ENCODE measurements at regions not wholly inside any gene's neighbourhood (a gene's known extent, or its start where the extent isn't known, plus 50 kb on each side); places are given as distances from the start of the nearest gene placed in this dataset.
"Not testable (repeated sequence)": the region's sequence is repeated elsewhere in the genome, so short reads cannot be mapped to it uniquely, and the experiment has no call there.

- Mint-ChIP-seq H3K9me3 (no peaks in the 10 kb centered on the region), H3K36me3 (ENCODE audit: low read depth) (no peaks in the 10 kb centered on the region), H3K27ac (no peak overlapping the region), H3K4me3 (no peak overlapping the region), H3K27me3 (no peaks in the 10 kb centered on the region), H3K4me1 (no peaks in the 10 kb centered on the region)
- no peak for ATAC-seq (replicated peaks)
These were observed 253.0 kb upstream of the FGF13 start for GRCh38 chrX:138964501-138964900.

GRCh38 chrX:138962419-138962818, 250.9 kb upstream of the FGF13 start:
- not testable (repeated sequence) for ATAC-seq (replicated peaks); H3K27ac Mint-ChIP-seq; H3K36me3 Mint-ChIP-seq (ENCODE audit: low read depth); H3K27me3 Mint-ChIP-seq; H3K9me3 Mint-ChIP-seq; H3K4me1 Mint-ChIP-seq; H3K4me3 Mint-ChIP-seq

GRCh38 chrX:138954976-138955375, 243.5 kb upstream of the FGF13 start:
- Mint-ChIP-seq H3K4me1 (no peaks in the 10 kb centered on the region), H3K27me3 (no peaks in the 10 kb centered on the region), H3K27ac (no peak overlapping the region), H3K36me3 (ENCODE audit: low read depth) (no peaks in the 10 kb centered on the region), H3K4me3 (no peak overlapping the region), H3K9me3 (peaks cover 3% of the 10 kb centered on the region)
- ATAC-seq (replicated peaks), result no peak

GRCh38 chrX:138946926-138947325, 235.4 kb upstream of the FGF13 start:
- no peaks in the 10 kb centered on the region for H3K27me3 Mint-ChIP-seq
- H3K36me3 Mint-ChIP-seq (ENCODE audit: low read depth), result no peaks in the 10 kb centered on the region
- H3K4me3 Mint-ChIP-seq, result no peak overlapping the region
- H3K4me1 Mint-ChIP-seq, result no peaks in the 10 kb centered on the region
- no peaks in the 10 kb centered on the region for H3K9me3 Mint-ChIP-seq
- H3K27ac Mint-ChIP-seq, result no peak overlapping the region
- ATAC-seq (replicated peaks), result no peak

GRCh38 chrX:138945219-138945618, 233.7 kb upstream of the FGF13 start:
- H3K4me3 Mint-ChIP-seq, result no peak overlapping the region

GRCh38 chrX:138939038-138939437, 227.5 kb upstream of the FGF13 start:
- H3K4me1 Mint-ChIP-seq, result no peaks in the 10 kb centered on the region
- H3K27me3 Mint-ChIP-seq, result no peaks in the 10 kb centered on the region
- H3K36me3 Mint-ChIP-seq (ENCODE audit: low read depth), result no peaks in the 10 kb centered on the region
- no peaks in the 10 kb centered on the region for H3K9me3 Mint-ChIP-seq
- no peak for ATAC-seq (replicated peaks)
- H3K27ac Mint-ChIP-seq, result no peak overlapping the region
- no peak overlapping the region for H3K4me3 Mint-ChIP-seq

More at GRCh38 chrX:138945219-138945618, 233.7 kb upstream of the FGF13 start:
- H3K4me1 Mint-ChIP-seq, result no peaks in the 10 kb centered on the region
- H3K27ac Mint-ChIP-seq, result no peak overlapping the region
- no peaks in the 10 kb centered on the region for H3K9me3 Mint-ChIP-seq
- ATAC-seq (replicated peaks), result no peak
- H3K36me3 Mint-ChIP-seq (ENCODE audit: low read depth), result no peaks in the 10 kb centered on the region
- no peaks in the 10 kb centered on the region for H3K27me3 Mint-ChIP-seq

- Mint-ChIP-seq H3K27me3 (no peaks in the 10 kb centered on the region), H3K36me3 (ENCODE audit: low read depth) (no peaks in the 10 kb centered on the region), H3K9me3 (no peaks in the 10 kb centered on the region), H3K27ac (no peak overlapping the region), H3K4me3 (no peak overlapping the region), H3K4me1 (no peaks in the 10 kb centered on the region)
- ATAC-seq (replicated peaks), result no peak
These were observed 226.5 kb upstream of the FGF13 start for GRCh38 chrX:138938003-138938402.

- no peaks in the 10 kb centered on the region for H3K9me3 Mint-ChIP-seq
- H3K27me3 Mint-ChIP-seq, result no peaks in the 10 kb centered on the region
- H3K4me3 Mint-ChIP-seq, result no peak overlapping the region
- no peak overlapping the region for H3K27ac Mint-ChIP-seq
- no peaks in the 10 kb centered on the region for H3K36me3 Mint-ChIP-seq (ENCODE audit: low read depth)
- no peak for ATAC-seq (replicated peaks)
- H3K4me1 Mint-ChIP-seq, result no peaks in the 10 kb centered on the region
These were observed 219.7 kb upstream of the FGF13 start for GRCh38 chrX:138931212-138931611.

- ATAC-seq (replicated peaks), result no peak
These were observed 219.0 kb upstream of the FGF13 start for GRCh38 chrX:138930583-138930945.

GRCh38 chrX:138929926-138930582, 218.5 kb upstream of the FGF13 start:
- no peaks in the 10 kb centered on the region for H3K9me3 Mint-ChIP-seq
- no peak overlapping the region for H3K4me3 Mint-ChIP-seq
- ATAC-seq (replicated peaks), result no peak
- no peaks in the 10 kb centered on the region for H3K36me3 Mint-ChIP-seq (ENCODE audit: low read depth)
- no peak overlapping the region for H3K27ac Mint-ChIP-seq
- no peaks in the 10 kb centered on the region for H3K27me3 Mint-ChIP-seq
- no peaks in the 10 kb centered on the region for H3K4me1 Mint-ChIP-seq

More at GRCh38 chrX:138930583-138930945, 219.0 kb upstream of the FGF13 start:
- Mint-ChIP-seq H3K36me3 (ENCODE audit: low read depth) (no peaks in the 10 kb centered on the region), H3K4me3 (no peak overlapping the region), H3K27me3 (no peaks in the 10 kb centered on the region), H3K9me3 (no peaks in the 10 kb centered on the region), H3K27ac (no peak overlapping the region), H3K4me1 (no peaks in the 10 kb centered on the region)

- Mint-ChIP-seq H3K27me3 (no peaks in the 10 kb centered on the region), H3K27ac (no peak overlapping the region)
These were observed 217.4 kb upstream of the FGF13 start for GRCh38 chrX:138928737-138929459.

GRCh38 chrX:138925330-138925729, 213.8 kb upstream of the FGF13 start:
- Mint-ChIP-seq H3K27ac (no peak overlapping the region), H3K36me3 (ENCODE audit: low read depth) (no peaks in the 10 kb centered on the region), H3K4me3 (no peak overlapping the region), H3K27me3 (no peaks in the 10 kb centered on the region), H3K4me1 (no peaks in the 10 kb centered on the region), H3K9me3 (peaks cover 3% of the 10 kb centered on the region)
- ATAC-seq (replicated peaks), result no peak

More at GRCh38 chrX:138928737-138929459, 217.4 kb upstream of the FGF13 start:
- Mint-ChIP-seq H3K9me3 (peaks cover 3% of the 10 kb centered on the region), H3K36me3 (ENCODE audit: low read depth) (no peaks in the 10 kb centered on the region), H3K4me1 (no peaks in the 10 kb centered on the region), H3K4me3 (no peak overlapping the region)
- no peak for ATAC-seq (replicated peaks)

- no peak for ATAC-seq (replicated peaks)
- Mint-ChIP-seq H3K27me3 (no peaks in the 10 kb centered on the region), H3K4me3 (no peak overlapping the region), H3K4me1 (no peaks in the 10 kb centered on the region), H3K9me3 (peaks cover 3% of the 10 kb centered on the region), H3K27ac (no peak overlapping the region), H3K36me3 (ENCODE audit: low read depth) (no peaks in the 10 kb centered on the region)
These were observed 212.3 kb upstream of the FGF13 start for GRCh38 chrX:138923805-138924204.

- H3K27ac Mint-ChIP-seq, result no peak overlapping the region
- no peaks in the 10 kb centered on the region for H3K4me1 Mint-ChIP-seq
- H3K36me3 Mint-ChIP-seq (ENCODE audit: low read depth), result no peaks in the 10 kb centered on the region
- H3K27me3 Mint-ChIP-seq, result no peaks in the 10 kb centered on the region
- ATAC-seq (replicated peaks), result no peak
- H3K4me3 Mint-ChIP-seq, result no peak overlapping the region
- peaks cover 3% of the 10 kb centered on the region for H3K9me3 Mint-ChIP-seq
These were observed 209.5 kb upstream of the FGF13 start for GRCh38 chrX:138921031-138921430.

- Mint-ChIP-seq H3K9me3 (no peaks in the 10 kb centered on the region), H3K4me1 (no peaks in the 10 kb centered on the region), H3K27me3 (no peaks in the 10 kb centered on the region), H3K27ac (no peak overlapping the region), H3K4me3 (no peak overlapping the region), H3K36me3 (ENCODE audit: low read depth) (no peaks in the 10 kb centered on the region)
- no peak for ATAC-seq (replicated peaks)
These were observed 206.3 kb upstream of the FGF13 start for GRCh38 chrX:138917781-138918180.

Data from activated T-helper 17 cell treated with anti-CD3 and anti-CD28 coated beads, Interleukin-2, amount 50 U/mL, for 72 hours (primary cell).